GM19397 (cell line): ENCODE measurements at regions not wholly inside any gene's neighbourhood (a gene's known extent, or its start where the extent isn't known, plus 50 kb on each side); places are given as distances from the start of the nearest gene placed in this dataset.
"Not testable (repeated sequence)": the region's sequence is repeated elsewhere in the genome, so short reads cannot be mapped to it uniquely, and the experiment has no call there.

Experiments
- ATAC-seq: cut with Tn5 transposase; IDR thresholded peaks from one replicate; pipeline ENCODE4 v1.9.1; 2021; ENCODE audit warnings: mild to moderate bottlenecking, moderate library complexity; ENCODE audit not compliant: unreplicated experiment

- no peak for ATAC-seq
Observed at GRCh38 chr6:15747354-15747883, 84.6 kb upstream of the DTNBP1 start.

- no peak for ATAC-seq
Observed at GRCh38 chr6:15745781-15746180, 83.0 kb upstream of the DTNBP1 start.

DNA sequence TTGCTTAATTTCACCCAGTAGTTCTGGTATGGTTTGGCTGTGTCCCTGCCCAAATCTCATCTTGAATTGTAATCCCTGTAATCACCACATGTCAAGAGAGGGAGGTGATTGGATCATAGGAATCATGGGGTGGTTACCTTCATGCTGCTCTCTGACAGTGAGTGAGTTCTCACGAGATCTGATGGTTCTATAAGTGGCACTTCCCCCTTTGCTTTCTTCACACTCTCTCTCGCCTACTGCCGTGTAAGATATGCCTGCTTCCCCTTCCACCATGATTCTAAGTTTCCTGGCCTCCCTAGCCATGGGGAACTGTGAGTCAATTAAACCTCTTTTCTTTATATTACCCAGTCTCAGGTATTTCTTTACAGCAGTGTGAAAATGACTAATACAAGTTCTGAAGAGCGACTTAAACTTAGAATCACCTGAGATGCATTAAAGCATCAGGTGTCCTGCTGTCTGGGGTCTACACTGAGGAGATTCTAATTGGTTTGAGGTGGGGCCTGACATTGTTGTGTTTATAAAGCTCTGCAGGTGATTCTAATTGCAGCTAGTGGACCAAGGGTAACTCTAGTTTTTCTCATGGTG lies 82.1 kb upstream of the DTNBP1 start:
- no peak for ATAC-seq

GRCh38 chr6:15742013-15742412 lies 79.2 kb upstream of the DTNBP1 start:
- ATAC-seq = not testable (repeated sequence)

DNA sequence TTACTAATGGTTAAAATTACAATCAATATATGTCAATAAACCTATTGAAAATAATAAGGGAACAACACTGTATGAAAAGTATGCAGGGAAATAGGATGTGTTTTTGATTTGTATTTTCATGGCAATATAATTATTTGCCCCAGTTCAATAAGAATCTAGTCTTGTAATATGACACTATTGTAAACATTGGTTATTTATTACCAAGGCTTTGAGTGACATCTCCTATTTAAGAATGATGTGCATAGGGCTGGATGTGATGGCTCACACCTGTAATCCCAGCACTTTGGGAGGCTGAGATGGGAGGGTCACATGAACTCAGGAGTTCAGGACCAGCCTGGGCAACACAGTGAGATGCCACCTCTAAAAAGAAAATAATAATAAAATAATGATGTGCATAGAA lies 78.6 kb upstream of the DTNBP1 start:
- no peak for ATAC-seq

DNA sequence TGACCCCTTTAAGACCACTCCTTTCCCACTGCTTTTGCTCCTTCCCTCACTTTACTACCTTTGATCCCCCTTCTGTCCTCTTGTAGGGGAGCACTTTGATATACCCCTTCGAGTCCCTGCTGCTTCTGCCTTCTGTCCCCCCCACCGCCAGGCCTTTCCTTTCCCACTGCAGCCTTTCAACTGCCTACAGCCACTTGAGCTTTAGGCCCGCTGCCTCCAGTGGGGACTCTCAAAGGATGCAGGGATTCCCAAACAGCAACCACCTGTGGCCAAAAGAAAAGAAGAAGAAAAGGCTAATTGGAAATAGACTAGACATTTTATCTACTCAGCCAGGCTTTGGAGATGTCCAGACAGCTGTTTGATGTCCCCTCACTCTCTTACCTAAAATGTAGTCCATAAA lies 77.0 kb upstream of the DTNBP1 start:
- no peak for ATAC-seq

- no peak for ATAC-seq
Observed at GRCh38 chr6:15739353-15739752, 76.5 kb upstream of the DTNBP1 start.

- ATAC-seq = not testable (repeated sequence)
Observed at GRCh38 chr6:15738195-15738594, 75.4 kb upstream of the DTNBP1 start.

GRCh38 chr6:15736297-15736696 lies 73.5 kb upstream of the DTNBP1 start:
- ATAC-seq = no peak

GRCh38 chr6:15735567-15736265 lies 72.9 kb upstream of the DTNBP1 start:
- ATAC-seq = no peak

- no peak for ATAC-seq
Observed at GRCh38 chr6:15734118-15734897, 71.5 kb upstream of the DTNBP1 start.

DNA sequence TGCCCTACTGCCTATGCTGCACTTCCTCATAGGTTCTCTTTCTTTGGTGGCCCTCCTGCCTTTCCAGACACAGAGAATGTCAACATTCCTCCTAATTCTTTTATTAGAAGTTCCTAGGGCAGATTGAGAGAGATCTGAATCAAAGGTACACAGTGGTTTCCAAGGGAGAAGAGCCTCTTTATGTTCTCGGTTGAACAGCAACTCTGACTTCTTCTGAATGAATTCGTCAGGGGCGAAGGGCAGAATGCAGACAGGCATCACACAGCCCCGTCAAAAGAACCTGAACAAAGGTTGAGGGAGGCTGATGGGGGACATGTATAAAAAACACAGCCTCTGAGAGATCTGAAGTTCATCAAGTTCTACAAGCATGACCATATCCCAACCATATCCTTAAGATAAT lies 68.1 kb upstream of the DTNBP1 start:
- no peak for ATAC-seq

- no peak for ATAC-seq
Observed at GRCh38 chr6:15730442-15730841, 67.6 kb upstream of the DTNBP1 start.

GRCh38 chr6:15722731-15723130 lies 59.9 kb upstream of the DTNBP1 start:
- ATAC-seq = no peak

- no peak for ATAC-seq
Observed at GRCh38 chr6:15716889-15717288, 54.1 kb upstream of the DTNBP1 start.

- ATAC-seq = no peak
Observed at GRCh38 chr6:15715851-15716250, 53.0 kb upstream of the DTNBP1 start.

GRCh38 chr6:15715060-15715459 lies 52.2 kb upstream of the DTNBP1 start:
- ATAC-seq = no peak

- no peak for ATAC-seq
Observed at GRCh38 chr6:15714658-15715057, 51.8 kb upstream of the DTNBP1 start.

GRCh38 chr6:15713325-15713724 lies 50.5 kb upstream of the DTNBP1 start:
- ATAC-seq = no peak

- no peak for ATAC-seq
Observed at GRCh38 chr6:15712797-15713196, 50.0 kb upstream of the DTNBP1 start.
